ENCODE measurements at regions not wholly inside any gene's neighbourhood (a gene's known extent, or its start where the extent isn't known, plus 50 kb on each side); places are given as distances from the start of the nearest gene placed in this dataset.

DNA sequence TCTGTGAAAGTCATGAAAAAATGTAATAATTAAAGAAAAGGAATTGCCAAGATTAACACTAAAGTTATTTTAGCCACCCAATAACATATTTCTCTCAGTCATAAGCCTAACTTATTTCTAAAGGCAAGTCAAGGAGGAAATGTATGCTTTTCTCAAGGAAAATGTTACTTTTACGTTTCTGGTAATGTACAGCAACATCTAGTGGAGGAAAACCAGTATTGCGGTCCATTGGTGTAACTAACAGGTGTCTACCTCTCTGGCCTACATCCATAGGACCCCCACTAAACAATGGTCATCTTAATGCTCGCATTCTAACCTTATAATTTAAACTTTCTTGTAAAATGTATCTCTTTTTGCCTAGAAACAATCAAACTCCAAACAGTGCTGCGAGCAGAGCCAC, 437.5 kb downstream of the KIF20B start:
- H3K36me3 ChIP-seq (ENCODE audit: control insufficient read depth, insufficient read depth, low read length), result no peaks in the 10 kb centered on the region
- H3K27me3 ChIP-seq (replicated peaks; ENCODE audit: control insufficient read depth, insufficient read depth, low read length), result no peaks in the 10 kb centered on the region
- DNase-seq (ENCODE audit: extremely low read depth, insufficient read length), result no peak
- TF ChIP-seq, protein P1, sequence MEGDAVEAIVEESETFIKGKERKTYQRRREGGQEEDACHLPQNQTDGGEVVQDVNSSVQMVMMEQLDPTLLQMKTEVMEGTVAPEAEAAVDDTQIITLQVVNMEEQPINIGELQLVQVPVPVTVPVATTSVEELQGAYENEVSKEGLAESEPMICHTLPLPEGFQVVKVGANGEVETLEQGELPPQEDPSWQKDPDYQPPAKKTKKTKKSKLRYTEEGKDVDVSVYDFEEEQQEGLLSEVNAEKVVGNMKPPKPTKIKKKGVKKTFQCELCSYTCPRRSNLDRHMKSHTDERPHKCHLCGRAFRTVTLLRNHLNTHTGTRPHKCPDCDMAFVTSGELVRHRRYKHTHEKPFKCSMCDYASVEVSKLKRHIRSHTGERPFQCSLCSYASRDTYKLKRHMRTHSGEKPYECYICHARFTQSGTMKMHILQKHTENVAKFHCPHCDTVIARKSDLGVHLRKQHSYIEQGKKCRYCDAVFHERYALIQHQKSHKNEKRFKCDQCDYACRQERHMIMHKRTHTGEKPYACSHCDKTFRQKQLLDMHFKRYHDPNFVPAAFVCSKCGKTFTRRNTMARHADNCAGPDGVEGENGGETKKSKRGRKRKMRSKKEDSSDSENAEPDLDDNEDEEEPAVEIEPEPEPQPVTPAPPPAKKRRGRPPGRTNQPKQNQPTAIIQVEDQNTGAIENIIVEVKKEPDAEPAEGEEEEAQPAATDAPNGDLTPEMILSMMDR (IDR thresholded peaks at IDR 0.05; ENCODE audit: insufficient read depth, low read length, poor library complexity, severe bottlenecking), result peak; percentile 48
- no peak overlapping the region for H3K4me3 ChIP-seq (replicated peaks; ENCODE audit: low read depth, low read length)

DNA sequence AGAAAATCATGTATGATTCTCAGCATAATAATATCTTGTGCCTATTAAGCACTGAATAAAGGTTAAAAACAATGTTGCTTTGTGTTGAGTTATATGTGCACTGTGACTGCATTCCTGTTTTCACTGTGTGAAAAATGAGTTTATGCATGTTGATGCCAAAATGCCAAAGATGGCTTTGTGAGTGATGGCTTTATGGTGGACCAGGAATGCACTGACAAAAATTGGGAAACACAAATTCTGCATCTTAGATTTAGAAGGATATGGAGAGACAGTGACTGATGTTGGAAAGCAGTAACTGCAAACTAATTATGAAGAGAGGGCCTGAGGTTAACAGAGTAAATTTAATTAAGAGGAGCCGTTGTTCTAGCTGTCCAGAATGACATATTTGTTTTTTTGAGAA, 440.4 kb downstream of the KIF20B start:
- no peaks in the 10 kb centered on the region for H3K36me3 ChIP-seq (ENCODE audit: control insufficient read depth, insufficient read depth, low read length)
- TF ChIP-seq, protein P1 (IDR thresholded peaks at IDR 0.05; ENCODE audit: insufficient read depth, low read length, poor library complexity, severe bottlenecking), result no peak
- no peak overlapping the region for H3K4me3 ChIP-seq (replicated peaks; ENCODE audit: low read depth, low read length)
- H3K27me3 ChIP-seq (replicated peaks; ENCODE audit: control insufficient read depth, insufficient read depth, low read length), result no peaks in the 10 kb centered on the region
- no peak for DNase-seq (ENCODE audit: extremely low read depth, insufficient read length)

DNA sequence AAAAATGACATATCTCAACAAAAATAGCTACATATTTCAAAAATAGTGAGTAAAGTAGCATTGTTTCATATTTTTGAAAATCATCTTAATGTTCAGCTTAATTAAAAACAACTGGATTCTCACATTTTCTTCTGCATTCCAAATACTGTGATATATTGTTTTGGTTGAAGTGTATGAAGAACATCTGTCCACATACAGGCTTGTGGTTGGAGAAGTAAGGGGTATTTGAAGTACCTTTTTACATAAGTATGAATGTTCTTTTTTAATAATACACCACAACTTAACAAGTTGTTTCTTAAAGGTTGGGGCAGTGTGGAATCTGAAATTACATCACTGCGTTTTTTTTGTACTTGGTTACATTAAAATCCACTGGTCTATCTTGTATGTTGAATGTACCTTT, 442.5 kb downstream of the KIF20B start:
- TF ChIP-seq, protein P1 (IDR thresholded peaks at IDR 0.05; ENCODE audit: insufficient read depth, low read length, poor library complexity, severe bottlenecking), result no peak
- no peak for DNase-seq (ENCODE audit: extremely low read depth, insufficient read length)
- Histone ChIP-seq H3K27me3 (replicated peaks; ENCODE audit: control insufficient read depth, insufficient read depth, low read length) (no peaks in the 10 kb centered on the region), H3K4me3 (replicated peaks; ENCODE audit: low read depth, low read length) (no peak overlapping the region), H3K36me3 (ENCODE audit: control insufficient read depth, insufficient read depth, low read length) (no peaks in the 10 kb centered on the region)

DNA sequence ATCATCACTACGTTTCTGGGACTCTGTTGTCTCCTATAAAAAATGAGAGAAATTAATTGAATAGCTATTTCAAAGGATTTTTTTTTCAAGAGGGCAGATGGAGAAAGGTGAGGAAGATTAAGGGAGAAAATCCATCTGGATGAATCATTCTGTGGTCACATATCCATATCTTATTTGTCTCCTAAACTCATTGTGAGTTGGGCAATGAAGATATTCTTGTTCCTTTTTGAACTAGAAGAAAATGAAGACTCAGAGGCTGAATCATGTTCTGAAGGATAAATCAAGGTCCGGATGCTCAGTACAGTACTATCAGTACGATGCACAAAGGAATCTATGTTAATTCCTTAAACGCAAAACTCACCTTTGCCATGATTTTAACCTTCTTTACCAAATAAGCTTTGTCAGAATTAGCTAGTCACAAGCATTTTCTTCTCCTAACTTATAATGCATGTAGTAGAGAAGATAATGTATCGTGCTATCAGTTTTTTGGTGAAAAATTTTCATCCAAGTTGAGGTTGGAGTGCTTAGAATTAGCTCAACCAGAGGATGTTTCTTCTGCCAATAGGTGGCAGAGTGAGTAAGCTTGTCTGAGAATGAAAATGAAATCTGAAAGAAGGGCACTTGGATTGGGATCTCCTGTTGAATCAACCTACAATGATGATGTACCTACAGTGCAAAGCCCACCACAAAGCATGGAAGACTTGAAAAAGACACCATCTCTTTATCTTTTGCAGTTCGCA, 446.9 kb downstream of the KIF20B start:
- Histone ChIP-seq H3K4me3 (replicated peaks; ENCODE audit: low read depth, low read length) (no peak overlapping the region), H3K36me3 (ENCODE audit: control insufficient read depth, insufficient read depth, low read length) (no peaks in the 10 kb centered on the region), H3K27me3 (replicated peaks; ENCODE audit: control insufficient read depth, insufficient read depth, low read length) (no peaks in the 10 kb centered on the region)
- TF ChIP-seq, protein P1 (IDR thresholded peaks at IDR 0.05; ENCODE audit: insufficient read depth, low read length, poor library complexity, severe bottlenecking), result peak; percentile 65
- no peak for DNase-seq (ENCODE audit: extremely low read depth, insufficient read length)

DNA sequence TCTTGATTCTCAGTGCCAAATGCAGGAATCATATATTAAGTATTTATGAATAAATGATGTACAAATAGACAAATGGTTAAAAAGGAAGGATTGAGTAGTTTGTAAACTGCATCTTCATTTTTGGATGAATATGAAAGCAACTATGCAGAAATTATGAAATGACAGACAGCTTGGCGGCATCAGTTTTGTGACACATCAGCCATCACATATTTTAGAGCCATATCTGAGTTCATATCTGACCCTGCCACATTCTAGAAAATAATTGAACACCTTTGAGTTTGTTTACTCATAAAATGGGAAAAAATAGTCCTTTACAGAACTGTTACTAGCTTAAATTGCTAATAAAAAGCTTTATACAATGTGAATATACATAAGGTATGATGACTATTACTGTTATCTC, 448.2 kb downstream of the KIF20B start:
- Histone ChIP-seq H3K36me3 (ENCODE audit: control insufficient read depth, insufficient read depth, low read length) (no peaks in the 10 kb centered on the region), H3K4me3 (replicated peaks; ENCODE audit: low read depth, low read length) (no peak overlapping the region), H3K27me3 (replicated peaks; ENCODE audit: control insufficient read depth, insufficient read depth, low read length) (no peaks in the 10 kb centered on the region)
- DNase-seq (ENCODE audit: extremely low read depth, insufficient read length), result no peak
- TF ChIP-seq, protein P1 (IDR thresholded peaks at IDR 0.05; ENCODE audit: insufficient read depth, low read length, poor library complexity, severe bottlenecking), result no peak
